Large intestine (tissue), 3 donors: ENCODE measurements at regions not wholly inside any gene's neighbourhood (a gene's known extent, or its start where the extent isn't known, plus 50 kb on each side); places are given as distances from the start of the nearest gene placed in this dataset.

ENCODE experiments used
- DNase-seq, 2 donors: peaks; one replicate each; pipeline versions ENCODE4 v3.0.0 to v3.0.0-alpha.2; 2013
- H3K27ac ChIP-seq: one replicate; pipeline ENCODE4 v1.5.1; 2013; ENCODE audit warnings: low read length
- H3K27me3 ChIP-seq: 2 replicates; pipeline ENCODE4 v1.6.1; 2013; ENCODE audit warnings: low read length; ENCODE audit not compliant: control insufficient read depth, insufficient read depth
- H3K36me3 ChIP-seq: 2 replicates; pipeline ENCODE4 v1.6.1; 2013; ENCODE audit warnings: low read length; ENCODE audit not compliant: control insufficient read depth, insufficient read depth
- H3K4me1 ChIP-seq: one replicate; pipeline ENCODE4 v1.6.1; 2013; ENCODE audit warnings: low read length; ENCODE audit not compliant: control insufficient read depth, insufficient read depth
- H3K4me3 ChIP-seq: one replicate; pipeline ENCODE4 v1.5.1; 2013; ENCODE audit warnings: low read length
- H3K9me3 ChIP-seq: one replicate; pipeline ENCODE4 v1.6.1; 2013; ENCODE audit warnings: mild to moderate bottlenecking, low read depth, low read length, moderate library complexity; ENCODE audit not compliant: control insufficient read depth
- WGBS: methylation state at CpG from one replicate; pipeline ENCODE4 v1.1.5; 2013; ENCODE audit warnings: low lambda C conversion rate; ENCODE audit not compliant: insufficient coverage; 5-methylcytosine and 5-hydroxymethylcytosine counted together

GRCh38 chr13:90776051-90776748 is 571.3 kb upstream of the MIR17HG start:
- H3K4me3 ChIP-seq = no peak overlapping the region

GRCh38 chr13:90783273-90783672 is 564.2 kb upstream of the MIR17HG start:
- Histone ChIP-seq H3K27me3 (no peaks in the 10 kb centered on the region), H3K36me3 (no peaks in the 10 kb centered on the region), H3K4me3 (no peak overlapping the region), H3K9me3 (no peaks in the 10 kb centered on the region), H3K27ac (no peak overlapping the region), H3K4me1 (no peaks in the 10 kb centered on the region)
- no peak for DNase-seq

More at GRCh38 chr13:90776051-90776748, 571.3 kb upstream of the MIR17HG start:
- Histone ChIP-seq H3K9me3 (no peaks in the 10 kb centered on the region), H3K27me3 (no peaks in the 10 kb centered on the region), H3K36me3 (no peaks in the 10 kb centered on the region), H3K4me1 (no peaks in the 10 kb centered on the region), H3K27ac (no peak overlapping the region)
- DNase-seq = no peak
- 97% methylated on average over 4 of the region's 7 CpGs for WGBS

GRCh38 chr13:90787007-90787406 is 560.5 kb upstream of the MIR17HG start:
- no peak overlapping the region for H3K27ac ChIP-seq
- DNase-seq = no peak
- no peaks in the 10 kb centered on the region for H3K36me3 ChIP-seq
- no peaks in the 10 kb centered on the region for H3K4me1 ChIP-seq
- no peaks in the 10 kb centered on the region for H3K9me3 ChIP-seq
- H3K4me3 ChIP-seq = no peak overlapping the region
- no peaks in the 10 kb centered on the region for H3K27me3 ChIP-seq

GRCh38 chr13:90792335-90792734 is 555.2 kb upstream of the MIR17HG start:
- no peak for DNase-seq
- H3K27ac ChIP-seq = no peak overlapping the region
- no peak overlapping the region for H3K4me3 ChIP-seq
- H3K4me1 ChIP-seq = no peaks in the 10 kb centered on the region
- H3K27me3 ChIP-seq = no peaks in the 10 kb centered on the region
- H3K36me3 ChIP-seq = no peaks in the 10 kb centered on the region
- H3K9me3 ChIP-seq = no peaks in the 10 kb centered on the region
- no CpG with 5 or more reads among the region's 1 CpG for WGBS

GRCh38 chr13:90793261-90793820 is 554.1 kb upstream of the MIR17HG start:
- no peak for DNase-seq
- Histone ChIP-seq H3K27ac (no peak overlapping the region), H3K36me3 (no peaks in the 10 kb centered on the region), H3K9me3 (no peaks in the 10 kb centered on the region), H3K4me1 (no peaks in the 10 kb centered on the region), H3K4me3 (no peak overlapping the region), H3K27me3 (no peaks in the 10 kb centered on the region)
- WGBS = no CpG with 5 or more reads among the region's 3 CpGs

GRCh38 chr13:90796474-90796873 is 551.0 kb upstream of the MIR17HG start:
- DNase-seq = no peak
- Histone ChIP-seq H3K9me3 (no peaks in the 10 kb centered on the region), H3K4me1 (no peaks in the 10 kb centered on the region), H3K27ac (no peak overlapping the region), H3K36me3 (no peaks in the 10 kb centered on the region), H3K4me3 (no peak overlapping the region), H3K27me3 (no peaks in the 10 kb centered on the region)
- WGBS = 50% methylated on average over 2 of the region's 4 CpGs

GRCh38 chr13:90797335-90797734 is 550.2 kb upstream of the MIR17HG start:
- H3K36me3 ChIP-seq = no peaks in the 10 kb centered on the region
- 100% methylated on average over 1 of the region's 2 CpGs for WGBS
- DNase-seq = no peak
- no peak overlapping the region for H3K4me3 ChIP-seq
- H3K4me1 ChIP-seq = no peaks in the 10 kb centered on the region
- H3K27me3 ChIP-seq = no peaks in the 10 kb centered on the region
- no peaks in the 10 kb centered on the region for H3K9me3 ChIP-seq
- no peak overlapping the region for H3K27ac ChIP-seq

GRCh38 chr13:90798381-90798780 is 549.1 kb upstream of the MIR17HG start:
- Histone ChIP-seq H3K27me3 (no peaks in the 10 kb centered on the region), H3K36me3 (no peaks in the 10 kb centered on the region), H3K9me3 (no peaks in the 10 kb centered on the region), H3K27ac (no peak overlapping the region), H3K4me3 (no peak overlapping the region), H3K4me1 (no peaks in the 10 kb centered on the region)
- DNase-seq = no peak
- no CpG with 5 or more reads among the region's 3 CpGs for WGBS

GRCh38 chr13:90800082-90800746 is 547.3 kb upstream of the MIR17HG start:
- H3K27me3 ChIP-seq = no peaks in the 10 kb centered on the region
- H3K4me1 ChIP-seq = no peaks in the 10 kb centered on the region
- no peak overlapping the region for H3K4me3 ChIP-seq
- no peaks in the 10 kb centered on the region for H3K9me3 ChIP-seq
- H3K27ac ChIP-seq = no peak overlapping the region
- H3K36me3 ChIP-seq = no peaks in the 10 kb centered on the region
- WGBS = no CpG with 5 or more reads among the region's 3 CpGs
- peak; percentile 3 to 8 for DNase-seq

GRCh38 chr13:90801621-90802020 is 545.9 kb upstream of the MIR17HG start:
- no peak for DNase-seq
- Histone ChIP-seq H3K27me3 (no peaks in the 10 kb centered on the region), H3K4me3 (no peak overlapping the region), H3K4me1 (no peaks in the 10 kb centered on the region), H3K27ac (no peak overlapping the region), H3K36me3 (no peaks in the 10 kb centered on the region), H3K9me3 (no peaks in the 10 kb centered on the region)
- WGBS = no CpG with 5 or more reads among the region's 7 CpGs

GRCh38 chr13:90803210-90803609 is 544.3 kb upstream of the MIR17HG start:
- H3K4me3 ChIP-seq = no peak overlapping the region

More at GRCh38 chr13:90803210-90803609, 544.3 kb upstream of the MIR17HG start:
- H3K27me3 ChIP-seq = no peaks in the 10 kb centered on the region
- H3K36me3 ChIP-seq = no peaks in the 10 kb centered on the region
- no peak for DNase-seq
- no CpG with 5 or more reads among the region's 2 CpGs for WGBS
- H3K9me3 ChIP-seq = no peaks in the 10 kb centered on the region
- H3K27ac ChIP-seq = no peak overlapping the region
- H3K4me1 ChIP-seq = no peaks in the 10 kb centered on the region
